Vagina (tissue), 2 donors: ENCODE measurements at regions not wholly inside any gene's neighbourhood (a gene's known extent, or its start where the extent isn't known, plus 50 kb on each side); places are given as distances from the start of the nearest gene placed in this dataset.

Source experiments
- POLR2AphosphoS5 ChIP-seq, 2 donors: sonication (generic); formaldehyde crosslinking; IDR thresholded peaks; one replicate each; pipeline ENCODE4 v1.9.0; 2017; ENCODE audit warnings: antibody characterized with exemption in 2 of 2, mild to moderate bottlenecking in 2 of 2, low read depth in 1 of 2; ENCODE audit not compliant: insufficient read depth in 1 of 2
- TF ChIP-seq, protein P1 (sequence below), 3 experiments: fragments of 450-650 bp in 2 of 3; fragments of 200-600 bp in 1 of 3; sonication (generic) in 1 of 3; IDR thresholded peaks; one replicate each; pipeline ENCODE4 v1.5.1; 2017 to 2019; ENCODE audit warnings: antibody characterized with exemption in 3 of 3, mild to moderate bottlenecking in 2 of 3, moderate library complexity in 2 of 3

DNA sequence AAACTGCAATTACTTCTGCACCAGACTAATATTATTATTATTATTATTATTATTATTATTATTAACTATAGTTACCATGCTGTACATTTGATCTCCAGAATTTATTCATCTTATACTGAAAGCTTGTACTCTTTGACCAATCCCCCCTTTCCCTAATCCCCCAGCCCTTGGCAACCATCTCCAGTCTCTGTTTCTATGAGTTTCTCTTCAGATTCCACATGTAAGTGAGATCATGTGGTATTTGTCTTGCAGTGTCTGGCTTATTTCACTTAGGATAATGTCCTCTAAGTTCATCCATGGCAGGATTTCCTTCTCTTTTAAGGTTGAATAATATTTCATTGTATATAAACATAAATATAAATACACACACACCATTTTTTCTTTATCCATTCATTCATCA, 287.0 kb upstream of the DAB2 start:
- TF ChIP-seq, protein P1, sequence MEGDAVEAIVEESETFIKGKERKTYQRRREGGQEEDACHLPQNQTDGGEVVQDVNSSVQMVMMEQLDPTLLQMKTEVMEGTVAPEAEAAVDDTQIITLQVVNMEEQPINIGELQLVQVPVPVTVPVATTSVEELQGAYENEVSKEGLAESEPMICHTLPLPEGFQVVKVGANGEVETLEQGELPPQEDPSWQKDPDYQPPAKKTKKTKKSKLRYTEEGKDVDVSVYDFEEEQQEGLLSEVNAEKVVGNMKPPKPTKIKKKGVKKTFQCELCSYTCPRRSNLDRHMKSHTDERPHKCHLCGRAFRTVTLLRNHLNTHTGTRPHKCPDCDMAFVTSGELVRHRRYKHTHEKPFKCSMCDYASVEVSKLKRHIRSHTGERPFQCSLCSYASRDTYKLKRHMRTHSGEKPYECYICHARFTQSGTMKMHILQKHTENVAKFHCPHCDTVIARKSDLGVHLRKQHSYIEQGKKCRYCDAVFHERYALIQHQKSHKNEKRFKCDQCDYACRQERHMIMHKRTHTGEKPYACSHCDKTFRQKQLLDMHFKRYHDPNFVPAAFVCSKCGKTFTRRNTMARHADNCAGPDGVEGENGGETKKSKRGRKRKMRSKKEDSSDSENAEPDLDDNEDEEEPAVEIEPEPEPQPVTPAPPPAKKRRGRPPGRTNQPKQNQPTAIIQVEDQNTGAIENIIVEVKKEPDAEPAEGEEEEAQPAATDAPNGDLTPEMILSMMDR (IDR thresholded peaks at IDR 0.05), result no peak
- no peak for TF ChIP-seq POLR2AphosphoS5 (IDR thresholded peaks at IDR 0.05; ENCODE audit: insufficient read depth in 1 of 2, low read depth in 1 of 2)
